ENCODE measurements at regions not wholly inside any gene's neighbourhood (a gene's known extent, or its start where the extent isn't known, plus 50 kb on each side); places are given as distances from the start of the nearest gene placed in this dataset.

DNA sequence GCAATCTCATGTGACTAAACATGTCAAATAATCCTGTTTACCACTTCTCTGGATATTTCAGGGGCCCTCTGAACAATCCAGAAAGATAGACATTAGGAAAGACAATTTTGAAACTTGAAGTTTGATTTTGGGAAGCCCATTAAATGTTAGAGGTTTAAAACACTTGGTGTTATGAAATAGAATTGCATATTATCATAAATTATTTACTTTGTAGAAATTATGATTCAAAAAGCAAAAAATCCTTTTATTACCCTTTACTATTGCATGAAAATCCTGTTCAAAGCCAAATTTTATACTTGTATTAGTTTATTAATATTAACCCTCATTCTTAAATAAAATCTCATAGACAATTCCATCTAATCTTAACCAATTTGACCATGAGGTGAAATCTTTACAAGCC is 1091.5 kb upstream of the ALCAM start:
- CTCF ChIA-PET: no interaction called here
- peaks cover 28% of the 10 kb centered on the region; the same call in 1 of the 3 replicates for H3K9me3 ChIP-seq
- FAIRE-seq (no peak), ATAC-seq (no peak), DNase-seq (ENCODE audit: low read depth in 1 of 2, low spot score in 1 of 2) (no peak)
- POLR2A ChIA-PET: no interaction called here
- H3K4me3 ChIP-seq: no peak overlapping the region
- no peak overlapping the region for H3K27ac ChIP-seq
- no peak overlapping the region for H3K4me2 ChIP-seq
- TF ChIP-seq CHD2 (IDR thresholded peaks at IDR 0.05; ENCODE audit: low read length, partially characterized antibody) (no peak), RAD21 (conservative IDR thresholded peaks at IDR 0.05 in 1 of 2, IDR thresholded peaks at IDR 0.05 in 1 of 2) (no peak), RFX5 (IDR thresholded peaks at IDR 0.05) (no peak)
- TF ChIP-seq, protein P1, sequence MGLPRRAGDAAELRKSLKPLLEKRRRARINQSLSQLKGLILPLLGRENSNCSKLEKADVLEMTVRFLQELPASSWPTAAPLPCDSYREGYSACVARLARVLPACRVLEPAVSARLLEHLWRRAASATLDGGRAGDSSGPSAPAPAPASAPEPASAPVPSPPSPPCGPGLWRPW (IDR thresholded peaks at IDR 0.05): no peak
- TF ChIP-seq, protein P2, sequence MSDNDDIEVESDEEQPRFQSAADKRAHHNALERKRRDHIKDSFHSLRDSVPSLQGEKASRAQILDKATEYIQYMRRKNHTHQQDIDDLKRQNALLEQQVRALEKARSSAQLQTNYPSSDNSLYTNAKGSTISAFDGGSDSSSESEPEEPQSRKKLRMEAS (IDR thresholded peaks at IDR 0.05): no peak
- TF ChIP-seq, protein P3, sequence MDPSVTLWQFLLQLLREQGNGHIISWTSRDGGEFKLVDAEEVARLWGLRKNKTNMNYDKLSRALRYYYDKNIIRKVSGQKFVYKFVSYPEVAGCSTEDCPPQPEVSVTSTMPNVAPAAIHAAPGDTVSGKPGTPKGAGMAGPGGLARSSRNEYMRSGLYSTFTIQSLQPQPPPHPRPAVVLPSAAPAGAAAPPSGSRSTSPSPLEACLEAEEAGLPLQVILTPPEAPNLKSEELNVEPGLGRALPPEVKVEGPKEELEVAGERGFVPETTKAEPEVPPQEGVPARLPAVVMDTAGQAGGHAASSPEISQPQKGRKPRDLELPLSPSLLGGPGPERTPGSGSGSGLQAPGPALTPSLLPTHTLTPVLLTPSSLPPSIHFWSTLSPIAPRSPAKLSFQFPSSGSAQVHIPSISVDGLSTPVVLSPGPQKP (IDR thresholded peaks at IDR 0.05; ENCODE audit: low read depth, low read length): no peak
- TF ChIP-seq, protein P4, sequence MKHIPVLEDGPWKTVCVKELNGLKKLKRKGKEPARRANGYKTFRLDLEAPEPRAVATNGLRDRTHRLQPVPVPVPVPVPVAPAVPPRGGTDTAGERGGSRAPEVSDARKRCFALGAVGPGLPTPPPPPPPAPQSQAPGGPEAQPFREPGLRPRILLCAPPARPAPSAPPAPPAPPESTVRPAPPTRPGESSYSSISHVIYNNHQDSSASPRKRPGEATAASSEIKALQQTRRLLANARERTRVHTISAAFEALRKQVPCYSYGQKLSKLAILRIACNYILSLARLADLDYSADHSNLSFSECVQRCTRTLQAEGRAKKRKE (CRISPR knock-in tag; IDR thresholded peaks at IDR 0.05; ENCODE audit: low read depth): no peak
- H3K4me1 ChIP-seq: no peaks in the 10 kb centered on the region

DNA sequence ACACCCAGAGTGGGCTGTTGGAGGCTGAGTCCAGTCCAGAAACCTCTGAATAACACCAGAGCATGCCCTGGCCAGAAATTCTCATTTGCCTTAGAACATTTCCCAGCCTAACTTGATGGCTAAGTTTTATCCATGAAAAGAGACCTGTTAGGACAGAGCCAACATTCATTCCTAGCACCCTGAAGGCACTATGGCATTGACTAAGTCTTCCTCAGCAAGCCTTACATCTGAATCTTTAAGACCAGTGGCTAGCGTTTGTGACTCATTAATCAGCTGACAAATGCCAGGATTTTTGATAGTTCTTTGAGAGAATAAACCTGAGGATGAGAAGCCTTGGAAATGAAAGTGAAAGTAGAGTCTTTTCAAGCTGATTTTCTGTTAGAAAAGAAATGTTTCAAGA is 1087.1 kb upstream of the ALCAM start:
- CTCF ChIA-PET: interaction anchor here (1.1 kb wide), 1 partner anchor 1091 kb away, joined by 3 read pairs; no protein-coding TSS in a partner anchor
- POLR2A ChIA-PET: no interaction called here

DNA sequence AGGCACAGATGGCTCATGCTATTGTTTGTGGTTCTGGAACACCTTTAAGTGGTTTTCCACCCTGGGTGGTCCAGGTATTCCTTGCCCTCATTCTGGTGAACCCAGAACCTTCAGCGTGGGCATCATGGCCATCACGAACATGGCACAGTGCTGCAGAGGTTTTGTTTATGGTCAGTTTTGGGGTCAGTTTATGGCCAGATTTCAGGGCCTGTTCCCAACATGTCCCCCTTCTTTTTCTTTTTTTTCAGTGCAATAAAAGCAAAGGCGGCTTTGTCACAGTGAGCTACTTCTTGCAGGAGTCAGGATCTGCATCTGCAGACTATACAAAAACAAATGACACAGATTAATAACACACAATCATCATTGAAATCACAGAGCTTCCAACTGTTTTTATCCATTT is 1085.0 kb upstream of the ALCAM start:
- WGBS (ENCODE audit: missing lambda C conversion rate): 66% methylated on average over 3 of the region's 3 CpGs
- Histone ChIP-seq H3K4me2 (no peak overlapping the region), H3K9me3 (peaks cover 4% of the 10 kb centered on the region; the same call in 2 of the 3 replicates), H3K4me1 (no peaks in the 10 kb centered on the region), H3K4me3 (no peak overlapping the region), H3K27ac (no peak overlapping the region)
- DNase-seq (ENCODE audit: low read depth in 1 of 2, low spot score in 1 of 2) (no peak), ATAC-seq (no peak), FAIRE-seq (no peak)
- CTCF ChIA-PET: no interaction called here
- POLR2A ChIA-PET: no interaction called here
- TF ChIP-seq MAZ (IDR thresholded peaks at IDR 0.05; ENCODE audit: borderline replicate concordance, low read depth, low read length): no peak
- no peak for TF ChIP-seq CEBPB (IDR thresholded peaks at IDR 0.05)
- TF ChIP-seq NFE2L2 (conservative IDR thresholded peaks at IDR 0.05; ENCODE audit: low read length): no peak
- TF ChIP-seq, protein P3 (IDR thresholded peaks at IDR 0.05; ENCODE audit: low read depth, low read length): no peak
- no peak for TF ChIP-seq KDM5A (IDR thresholded peaks at IDR 0.05)
- no peak for TF ChIP-seq HEYL (CRISPR knock-in tag; IDR thresholded peaks at IDR 0.05)
- no peak for TF ChIP-seq CBX2 (IDR thresholded peaks at IDR 0.05; ENCODE audit: borderline replicate concordance, low read depth)
- no peak for TF ChIP-seq JUN (IDR thresholded peaks at IDR 0.05)
- no peak for TF ChIP-seq RARB (CRISPR knock-in tag; IDR thresholded peaks at IDR 0.05)
- TF ChIP-seq, protein P5, sequence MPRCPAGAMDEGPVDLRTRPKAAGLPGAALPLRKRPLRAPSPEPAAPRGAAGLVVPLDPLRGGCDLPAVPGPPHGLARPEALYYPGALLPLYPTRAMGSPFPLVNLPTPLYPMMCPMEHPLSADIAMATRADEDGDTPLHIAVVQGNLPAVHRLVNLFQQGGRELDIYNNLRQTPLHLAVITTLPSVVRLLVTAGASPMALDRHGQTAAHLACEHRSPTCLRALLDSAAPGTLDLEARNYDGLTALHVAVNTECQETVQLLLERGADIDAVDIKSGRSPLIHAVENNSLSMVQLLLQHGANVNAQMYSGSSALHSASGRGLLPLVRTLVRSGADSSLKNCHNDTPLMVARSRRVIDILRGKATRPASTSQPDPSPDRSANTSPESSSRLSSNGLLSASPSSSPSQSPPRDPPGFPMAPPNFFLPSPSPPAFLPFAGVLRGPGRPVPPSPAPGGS (IDR thresholded peaks at IDR 0.05): no peak
- no peak for TF ChIP-seq TFCP2L1 (CRISPR knock-in tag; IDR thresholded peaks at IDR 0.05)
- no peak for TF ChIP-seq POLR2AphosphoS2 (conservative IDR thresholded peaks at IDR 0.05; ENCODE audit: low read length)
- no peak for TF ChIP-seq JUNB (IDR thresholded peaks at IDR 0.05)
- TF ChIP-seq, protein P1 (IDR thresholded peaks at IDR 0.05): no peak
- TF ChIP-seq NPAS2 (CRISPR knock-in tag; IDR thresholded peaks at IDR 0.05; ENCODE audit: borderline replicate concordance): no peak
- TF ChIP-seq ZFP36 (IDR thresholded peaks at IDR 0.05; ENCODE audit: borderline replicate concordance, partially characterized antibody): no peak

More for the DNA sequence above, 1087.1 kb upstream of the ALCAM start:
- no peak for DNase-seq (ENCODE audit: low read depth in 1 of 2, low spot score in 1 of 2)
- H3K4me1 ChIP-seq: no peaks in the 10 kb centered on the region
- TF ChIP-seq NR3C1 (IDR thresholded peaks at IDR 0.05) (no peak), SREBF2 (IDR thresholded peaks at IDR 0.05) (no peak), HOXA7 (CRISPR knock-in tag; IDR thresholded peaks at IDR 0.05) (no peak), HOXB5 (CRISPR knock-in tag; IDR thresholded peaks at IDR 0.05) (no peak), EHMT2 (IDR thresholded peaks at IDR 0.05; ENCODE audit: low read depth) (no peak), TFCP2L1 (CRISPR knock-in tag; IDR thresholded peaks at IDR 0.05) (no peak), CBX2 (IDR thresholded peaks at IDR 0.05; ENCODE audit: borderline replicate concordance, low read depth) (no peak), POLR2A (IDR thresholded peaks at IDR 0.05; ENCODE audit: low read length) (no peak), ZNF302 (CRISPR knock-in tag; IDR thresholded peaks at IDR 0.05) (no peak), CEBPB (IDR thresholded peaks at IDR 0.05) (no peak), SMC3 (IDR thresholded peaks at IDR 0.05) (no peak), FOXS1 (CRISPR knock-in tag; IDR thresholded peaks at IDR 0.05) (no peak)
- TF ChIP-seq, protein P4 (CRISPR knock-in tag; IDR thresholded peaks at IDR 0.05; ENCODE audit: low read depth): no peak
- TF ChIP-seq, protein P6, sequence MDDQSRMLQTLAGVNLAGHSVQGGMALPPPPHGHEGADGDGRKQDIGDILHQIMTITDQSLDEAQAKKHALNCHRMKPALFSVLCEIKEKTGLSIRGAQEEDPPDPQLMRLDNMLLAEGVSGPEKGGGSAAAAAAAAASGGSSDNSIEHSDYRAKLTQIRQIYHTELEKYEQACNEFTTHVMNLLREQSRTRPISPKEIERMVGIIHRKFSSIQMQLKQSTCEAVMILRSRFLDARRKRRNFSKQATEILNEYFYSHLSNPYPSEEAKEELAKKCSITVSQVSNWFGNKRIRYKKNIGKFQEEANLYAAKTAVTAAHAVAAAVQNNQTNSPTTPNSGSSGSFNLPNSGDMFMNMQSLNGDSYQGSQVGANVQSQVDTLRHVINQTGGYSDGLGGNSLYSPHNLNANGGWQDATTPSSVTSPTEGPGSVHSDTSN (IDR thresholded peaks at IDR 0.05): no peak
- ATAC-seq: no peak
- H3K27ac ChIP-seq: no peak overlapping the region
- WGBS (ENCODE audit: missing lambda C conversion rate): 5% methylated on average over 1 of the region's 1 CpG
- peak overlapping the region; percentile 61 for H3K4me2 ChIP-seq
- peak overlapping the region; percentile 21; the same call in 2 of the 3 replicates for H3K4me3 ChIP-seq
- FAIRE-seq: no peak
- peaks cover 17% of the 10 kb centered on the region; the same call in 1 of the 3 replicates for H3K9me3 ChIP-seq

Data from A549 (cell line).